Type B pancreatic cell (in vitro differentiated cells): ENCODE measurements at regions not wholly inside any gene's neighbourhood (a gene's known extent, or its start where the extent isn't known, plus 50 kb on each side); places are given as distances from the start of the nearest gene placed in this dataset.

Experiments used
- DNase-seq: peaks from one replicate; pipeline ENCODE4 v3.0.0; 2021; ENCODE audit warnings: mixed read lengths; ENCODE audit not compliant: unreplicated experiment; ENCODE audit errors: extremely low spot score
- H3K27ac Mint-ChIP-seq: 2 replicates; pipeline ENCODE4 v1.8.0; 2021; ENCODE audit warnings: mild to moderate bottlenecking, mixed read lengths
- H3K27me3 Mint-ChIP-seq: 2 replicates; pipeline ENCODE4 v1.8.0; 2021; ENCODE audit warnings: mixed read lengths
- H3K36me3 Mint-ChIP-seq: 2 replicates; pipeline ENCODE4 v1.8.0; 2021; ENCODE audit warnings: mixed read lengths
- H3K4me1 Mint-ChIP-seq: one replicate; pipeline ENCODE4 v1.8.0; 2021; ENCODE audit warnings: mixed read lengths; ENCODE audit not compliant: unreplicated experiment
- H3K4me3 Mint-ChIP-seq: 2 replicates; pipeline ENCODE4 v1.8.0; 2021; ENCODE audit warnings: mild to moderate bottlenecking, mixed read lengths
- H3K9me3 Mint-ChIP-seq: 2 replicates; pipeline ENCODE4 v1.8.0; 2021; ENCODE audit warnings: mixed read lengths
- CTCF ChIP-seq: fragments of 200-600 bp; sonication (generic); conservative IDR thresholded peaks from 2 replicates; pipeline ENCODE4 v1.5.0; 2021; ENCODE audit warnings: antibody characterized with exemption, mild to moderate bottlenecking

- Mint-ChIP-seq H3K4me3 (no peak overlapping the region), H3K27me3 (peaks cover 24% of the 10 kb centered on the region), H3K27ac (no peak overlapping the region), H3K36me3 (no peaks in the 10 kb centered on the region), H3K4me1 (no peaks in the 10 kb centered on the region), H3K9me3 (peaks cover 16% of the 10 kb centered on the region)
- no peak for DNase-seq
- no peak for TF ChIP-seq CTCF
These were observed 367.6 kb downstream of the TXNL1 start for GRCh38 chr18:56270671-56271250.

DNA sequence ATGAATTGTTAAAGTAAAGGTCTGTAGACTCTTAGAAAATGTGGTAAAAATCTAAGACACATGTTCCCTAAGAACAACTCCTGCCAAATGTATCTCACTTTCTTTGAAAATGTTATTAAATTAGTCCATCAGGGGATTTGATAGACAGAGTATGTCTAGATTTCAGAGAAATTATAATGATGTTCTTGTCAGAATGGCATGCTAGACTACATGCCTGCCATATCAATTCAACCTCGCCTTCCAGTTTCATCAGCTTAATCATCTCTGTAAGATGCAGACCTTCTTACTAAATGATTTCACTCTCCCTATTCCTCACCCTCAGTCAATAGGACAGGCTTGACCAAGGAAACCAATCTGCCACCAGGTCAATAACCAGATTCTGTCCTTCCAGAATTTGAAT is 368.4 kb downstream of the TXNL1 start:
- DNase-seq, result no peak
- Mint-ChIP-seq H3K4me3 (no peak overlapping the region), H3K4me1 (no peaks in the 10 kb centered on the region), H3K36me3 (no peaks in the 10 kb centered on the region), H3K27ac (no peak overlapping the region), H3K9me3 (peaks cover 16% of the 10 kb centered on the region), H3K27me3 (peaks cover 24% of the 10 kb centered on the region)
- no peak for TF ChIP-seq CTCF

GRCh38 chr18:56268952-56269351 is 369.4 kb downstream of the TXNL1 start:
- TF ChIP-seq CTCF, result no peak
- no peak for DNase-seq
- no peaks in the 10 kb centered on the region for H3K36me3 Mint-ChIP-seq
- peaks cover 24% of the 10 kb centered on the region for H3K27me3 Mint-ChIP-seq
- no peak overlapping the region for H3K4me3 Mint-ChIP-seq
- H3K9me3 Mint-ChIP-seq, result peaks cover 16% of the 10 kb centered on the region
- no peaks in the 10 kb centered on the region for H3K4me1 Mint-ChIP-seq
- H3K27ac Mint-ChIP-seq, result no peak overlapping the region

DNA sequence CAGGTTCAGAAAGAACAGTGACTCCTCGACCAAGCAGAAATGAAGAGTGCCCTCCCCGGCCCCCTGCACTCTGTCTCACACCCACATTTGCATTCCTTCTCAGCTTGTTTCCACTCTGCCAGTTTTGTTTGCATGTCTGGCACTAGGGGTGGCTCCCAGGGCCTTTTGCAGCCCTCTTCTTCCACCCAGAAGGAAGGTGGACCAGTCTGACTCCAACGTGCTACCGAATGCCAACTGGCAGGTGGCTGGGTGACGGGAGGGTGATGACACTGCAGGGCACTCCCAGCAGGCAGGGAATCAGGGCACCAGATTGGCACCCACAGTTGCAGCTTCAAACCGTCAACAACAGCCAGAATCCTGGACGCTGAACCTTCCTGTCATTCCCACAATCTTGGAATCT is 371.1 kb downstream of the TXNL1 start:
- Mint-ChIP-seq H3K36me3 (no peaks in the 10 kb centered on the region), H3K27me3 (peaks cover 18% of the 10 kb centered on the region), H3K4me3 (no peak overlapping the region), H3K9me3 (peaks cover 9% of the 10 kb centered on the region), H3K4me1 (no peaks in the 10 kb centered on the region), H3K27ac (no peak overlapping the region)
- no peak for TF ChIP-seq CTCF
- no peak for DNase-seq

DNA sequence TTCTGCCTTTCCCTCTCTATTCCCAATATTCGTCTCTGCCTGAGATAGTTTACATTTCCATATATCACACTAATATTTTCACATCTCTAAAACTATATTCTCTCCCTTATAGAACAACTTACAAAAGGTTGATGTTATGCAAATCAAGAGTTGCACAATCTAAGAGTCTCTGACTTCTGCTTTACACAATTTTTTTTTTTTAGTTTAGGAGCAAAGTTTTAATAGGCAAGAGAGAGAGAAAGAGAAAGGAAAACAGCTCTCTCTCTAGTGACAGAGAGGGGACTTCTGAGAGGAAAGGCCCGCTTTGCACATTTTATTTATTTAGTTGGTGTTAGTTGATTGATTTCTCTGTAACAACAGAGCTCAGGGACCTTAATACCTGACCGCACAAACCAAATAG is 380.2 kb downstream of the TXNL1 start:
- no peak for TF ChIP-seq CTCF

GRCh38 chr18:56257205-56257604 is 381.2 kb downstream of the TXNL1 start:
- Mint-ChIP-seq H3K27ac (no peak overlapping the region), H3K4me3 (no peak overlapping the region), H3K27me3 (no peaks in the 10 kb centered on the region), H3K9me3 (peaks cover 11% of the 10 kb centered on the region), H3K36me3 (peaks cover 3% of the 10 kb centered on the region), H3K4me1 (peaks cover 7% of the 10 kb centered on the region)
- TF ChIP-seq CTCF, result no peak
- DNase-seq, result no peak

More for the DNA sequence above, 380.2 kb downstream of the TXNL1 start:
- Mint-ChIP-seq H3K9me3 (peaks cover 11% of the 10 kb centered on the region), H3K27me3 (no peaks in the 10 kb centered on the region), H3K36me3 (peaks cover 3% of the 10 kb centered on the region), H3K27ac (no peak overlapping the region), H3K4me1 (peaks cover 4% of the 10 kb centered on the region), H3K4me3 (no peak overlapping the region)
- no peak for DNase-seq
